ENCODE measurements at regions not wholly inside any gene's neighbourhood (a gene's known extent, or its start where the extent isn't known, plus 50 kb on each side); places are given as distances from the start of the nearest gene placed in this dataset.

DNA sequence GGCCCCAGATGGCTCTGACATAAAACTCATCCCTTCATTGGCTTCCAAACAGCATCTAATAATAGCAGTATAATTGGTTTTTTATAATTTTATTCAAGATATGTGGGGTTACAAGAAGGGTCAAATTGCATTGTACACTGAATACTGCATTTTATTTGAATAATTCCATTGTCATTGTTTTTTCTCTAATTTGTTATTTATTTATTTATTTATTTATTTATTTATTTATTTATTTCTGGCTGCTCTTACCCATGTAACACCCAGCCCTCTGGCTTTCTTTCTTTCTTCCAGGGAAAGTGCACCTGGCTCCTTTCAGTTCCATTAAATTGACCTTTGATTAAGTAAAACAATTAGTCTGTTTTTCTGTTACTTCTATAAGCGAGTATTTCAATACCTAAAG lies 210.1 kb downstream of the CDH9 start:
- DNase-seq = no peak

GRCh38 chr5:26813235-26813634 lies 225.2 kb downstream of the CDH9 start:
- DNase-seq = no peak

DNA sequence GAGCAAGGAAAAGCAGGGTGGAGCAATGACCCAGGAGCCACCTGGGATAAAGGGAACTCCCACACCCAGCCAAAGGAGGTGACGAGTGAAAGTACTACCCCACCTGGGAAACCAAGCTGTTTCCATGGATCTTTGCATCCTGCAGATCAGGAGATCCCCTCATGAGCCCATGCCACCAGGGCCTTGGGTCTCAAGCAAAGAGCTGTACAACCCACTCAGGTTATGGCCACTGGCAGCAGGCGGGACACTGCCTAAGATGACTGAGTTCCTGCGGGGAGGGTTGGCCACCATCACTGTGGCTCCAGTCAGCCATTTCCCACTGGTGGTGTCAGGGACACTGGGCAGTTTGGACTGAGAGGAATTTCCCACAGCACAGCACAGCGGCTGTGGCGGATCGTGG lies 225.7 kb downstream of the CDH9 start:
- no peak for DNase-seq

- peak; percentile 18 for DNase-seq
Measured at GRCh38 chr5:26807231-26808199, 230.9 kb downstream of the CDH9 start.

DNA sequence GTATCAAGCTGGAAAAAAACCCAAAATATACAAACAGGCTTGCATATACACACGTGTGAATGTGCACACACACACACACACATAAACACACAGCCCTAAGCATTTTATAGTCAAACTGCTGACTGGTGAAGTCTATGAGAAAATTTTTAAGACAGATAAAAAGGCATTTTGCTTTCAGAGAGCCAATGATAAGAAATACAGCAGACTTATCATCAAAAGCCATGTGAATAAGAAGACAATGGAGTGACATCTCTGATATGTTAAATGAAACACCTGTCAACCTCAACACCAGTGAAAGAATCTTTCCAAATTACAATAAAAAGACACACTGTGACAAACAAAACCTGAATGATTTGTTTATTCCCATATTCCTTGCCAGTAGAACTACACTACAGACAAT lies 233.3 kb downstream of the CDH9 start:
- DNase-seq = peak; percentile 48

DNA sequence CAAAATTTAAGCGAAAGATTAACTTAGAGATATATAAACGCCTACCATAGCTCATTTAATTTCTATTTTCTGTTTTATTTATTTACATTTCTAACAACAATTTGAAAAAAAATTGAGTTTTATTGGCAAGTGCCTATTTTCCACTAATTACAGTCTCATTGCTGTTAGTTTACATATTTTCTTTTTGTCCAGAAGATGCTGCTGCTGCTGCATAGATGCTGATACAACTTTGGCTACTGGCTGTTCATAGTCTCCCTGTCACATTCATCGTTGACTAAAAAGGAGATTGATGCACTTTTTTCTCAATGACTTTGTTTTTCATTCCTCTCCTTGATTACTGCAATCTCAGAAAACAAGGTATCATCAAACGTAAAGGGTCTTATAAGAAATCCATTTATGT lies 235.4 kb downstream of the CDH9 start:
- no peak for DNase-seq

DNA sequence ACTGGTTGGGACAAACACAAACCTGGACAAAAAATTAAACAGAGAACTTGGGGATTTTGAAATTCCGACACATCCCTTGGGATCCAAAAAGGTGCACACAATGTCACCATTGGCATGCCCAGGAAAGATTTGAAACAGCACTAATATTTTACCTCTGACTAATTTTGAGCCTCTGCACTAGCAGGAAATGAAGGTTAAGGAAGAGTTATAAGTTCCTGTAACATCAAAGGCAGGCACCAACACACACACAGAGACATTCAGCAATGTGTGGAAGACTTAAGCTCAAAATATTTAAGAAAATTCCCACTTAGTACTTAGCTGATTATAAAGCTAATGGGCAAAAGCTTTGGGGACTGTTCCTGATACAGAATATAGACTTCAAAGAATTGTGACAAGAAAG lies 247.0 kb downstream of the CDH9 start:
- no peak for DNase-seq

GRCh38 chr5:26791021-26791420 lies 247.4 kb downstream of the CDH9 start:
- DNase-seq = no peak

DNA sequence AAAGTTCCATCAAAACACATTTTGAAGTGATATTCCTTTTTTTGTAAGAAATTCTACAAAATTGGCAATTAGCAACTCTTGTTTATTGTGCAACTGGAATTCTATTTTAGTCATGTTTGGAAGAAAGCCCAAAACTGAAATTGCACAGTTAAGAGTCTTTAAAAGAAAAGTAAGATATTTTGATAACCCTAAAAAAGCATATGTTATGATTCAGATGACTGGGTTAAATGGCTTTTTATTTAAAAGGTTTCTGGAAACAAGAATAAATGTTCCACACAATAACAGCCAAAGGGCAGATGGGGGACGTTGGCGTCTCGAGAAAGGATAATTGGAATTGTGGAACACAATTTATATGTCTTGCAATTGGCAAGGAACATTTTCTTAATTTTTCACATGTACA lies 275.2 kb downstream of the CDH9 start:
- no peak for DNase-seq

GRCh38 chr5:26761446-26761845 lies 276.9 kb downstream of the CDH9 start:
- no peak for DNase-seq

DNA sequence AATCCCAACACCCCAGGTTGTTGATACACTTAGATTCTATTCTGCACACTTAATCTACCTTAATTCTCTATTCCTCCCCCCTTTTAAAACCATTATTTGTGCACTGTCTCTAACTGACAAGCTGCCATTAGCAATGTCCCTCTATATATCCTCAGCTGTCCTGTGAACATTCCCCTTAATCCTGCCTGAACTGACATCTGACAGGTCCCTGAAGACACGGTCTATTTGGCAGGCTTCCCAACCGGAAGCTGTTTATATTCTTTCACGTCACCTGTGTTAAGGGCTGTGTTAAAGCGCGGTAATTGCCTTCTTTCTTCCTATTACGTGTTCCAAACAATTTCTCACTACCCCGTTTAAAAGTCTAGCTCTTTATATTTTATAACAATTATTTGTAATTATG lies 277.3 kb downstream of the CDH9 start:
- DNase-seq = peak; percentile 96

GRCh38 chr5:26757941-26758340 lies 280.4 kb downstream of the CDH9 start:
- DNase-seq = peak; percentile 56

DNA sequence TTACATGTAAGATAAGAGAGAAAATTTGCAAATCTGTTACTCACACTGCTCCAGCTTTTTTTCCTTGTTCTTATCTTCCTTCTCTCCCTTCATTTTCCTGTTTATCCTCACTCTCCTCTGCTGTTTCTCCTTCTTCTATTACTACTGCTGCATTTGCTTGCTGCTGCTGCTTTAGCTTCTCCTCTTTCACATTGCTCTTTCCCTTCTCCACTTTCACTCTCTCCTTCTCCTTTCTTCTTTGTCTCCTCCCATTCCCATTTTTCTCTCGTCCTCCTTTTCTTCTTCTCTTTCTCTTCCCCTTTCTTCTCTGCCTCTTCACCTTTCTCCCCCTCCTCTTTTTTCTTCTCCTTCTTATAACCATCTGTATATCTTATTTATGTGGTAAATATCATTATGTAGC lies 288.6 kb downstream of the CDH9 start:
- no peak for DNase-seq

GRCh38 chr5:26740182-26740581 lies 298.2 kb downstream of the CDH9 start:
- no peak for DNase-seq

- peak; percentile 65 for DNase-seq
Measured at GRCh38 chr5:26737348-26738265, 300.8 kb downstream of the CDH9 start.

DNA sequence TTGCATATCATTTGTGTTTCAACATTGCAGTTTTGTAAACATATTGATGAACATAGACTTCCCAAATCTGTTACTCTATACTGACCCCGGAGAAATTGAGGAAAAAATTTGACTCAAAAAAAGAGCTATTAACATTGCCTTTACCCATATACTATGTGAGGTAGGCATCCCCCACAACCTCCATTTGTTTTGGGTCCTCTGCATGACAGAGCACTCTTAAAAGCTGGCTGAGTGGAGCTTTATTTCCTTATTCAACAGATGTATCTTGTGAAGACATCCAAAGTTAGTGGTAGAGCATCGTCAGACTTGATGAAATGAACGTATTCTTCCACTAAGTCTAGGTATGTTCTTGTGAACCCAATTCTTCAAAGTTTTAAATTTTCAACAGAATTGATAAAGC lies 310.5 kb downstream of the CDH9 start:
- no peak for DNase-seq

- DNase-seq = no peak
Measured at GRCh38 chr5:26719803-26720202, 318.6 kb downstream of the CDH9 start.

DNA sequence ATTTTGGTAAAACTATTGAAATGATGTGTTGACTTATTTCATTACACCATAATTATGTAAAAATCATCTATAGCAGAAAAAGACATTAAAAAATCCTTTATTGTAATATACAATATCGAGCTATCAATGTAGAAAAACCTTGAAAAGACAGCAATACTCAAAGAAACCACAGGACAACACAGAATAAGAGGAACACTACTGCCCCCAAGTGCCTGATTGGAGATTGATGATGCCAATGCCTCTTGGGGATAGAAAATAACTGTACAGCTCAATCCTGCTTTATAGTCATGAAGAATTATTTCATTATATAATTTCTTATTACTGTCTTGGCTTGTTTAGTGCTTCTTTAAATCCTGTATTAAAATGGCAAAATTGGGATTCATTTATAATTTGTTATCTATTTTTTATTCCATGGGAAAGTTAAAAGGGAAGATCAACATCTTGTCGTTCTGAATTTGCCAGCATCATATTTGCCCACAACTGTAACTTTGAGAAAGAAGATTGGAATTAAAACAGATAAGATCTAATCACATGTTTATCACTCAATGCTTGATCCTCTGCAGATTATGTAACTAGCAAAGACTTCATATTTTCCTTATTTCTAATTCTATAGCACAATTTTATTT lies 337.5 kb downstream of the CDH9 start:
- DNase-seq = peak; percentile 88

GRCh38 chr5:26692952-26693351 lies 345.4 kb downstream of the CDH9 start:
- no peak for DNase-seq

DNA sequence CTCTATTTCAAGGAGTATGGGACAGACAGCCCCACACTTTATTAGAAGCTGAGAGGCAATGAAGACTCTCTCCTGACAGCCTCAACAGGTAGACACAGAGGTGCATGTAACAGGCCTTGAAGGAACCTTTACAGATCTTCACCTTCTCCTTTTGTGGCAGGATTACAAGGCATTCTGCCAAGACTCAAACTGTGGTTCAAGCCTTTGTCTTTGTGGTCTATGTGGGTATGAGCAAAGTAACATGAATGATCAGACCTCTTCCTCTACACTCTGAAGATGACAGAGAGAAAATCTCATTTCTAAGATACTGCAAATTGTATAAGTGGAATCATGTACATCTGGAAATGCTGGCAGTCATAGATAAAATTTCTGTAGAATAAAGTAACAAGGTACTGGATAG lies 346.9 kb downstream of the CDH9 start:
- no peak for DNase-seq

GRCh38 chr5:26690511-26690910 lies 347.9 kb downstream of the CDH9 start:
- no peak for DNase-seq

- DNase-seq = no peak
Measured at GRCh38 chr5:26681861-26682260, 356.5 kb downstream of the CDH9 start.

DNA sequence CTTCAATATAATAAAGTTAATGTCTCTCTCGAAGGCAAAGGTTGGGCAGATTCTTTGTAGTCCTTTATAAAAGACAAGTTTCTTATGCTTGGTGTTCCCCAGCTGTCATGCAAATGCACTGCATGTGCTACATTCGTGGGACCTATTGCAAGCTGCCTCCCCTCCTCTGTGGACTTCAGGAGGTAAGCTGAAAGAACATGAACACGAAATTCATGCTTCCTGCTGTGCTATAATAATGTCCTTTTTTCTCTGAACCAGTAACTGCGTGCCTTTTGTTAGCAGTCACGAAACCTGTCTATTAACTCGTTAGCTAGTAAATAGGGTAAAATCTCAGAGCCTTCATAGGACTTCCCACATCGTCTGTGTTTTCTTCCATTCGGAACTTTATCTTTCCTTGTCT lies 363.5 kb downstream of the CDH9 start:
- DNase-seq = no peak

Data from DMS53 (cell line).